GM12878 (cell line): ENCODE measurements at regions not wholly inside any gene's neighbourhood (a gene's known extent, or its start where the extent isn't known, plus 50 kb on each side); places are given as distances from the start of the nearest gene placed in this dataset.
A peak's percentile ranks its signal among the peaks of the same experiment; 100 is the strongest.

Experiments used
- BHLHE40 ChIP-seq, 2 experiments: fragments of 450-650 bp in 1 of 2; IDR thresholded peaks; 2 replicates each; pipeline ENCODE4 v1.6.1; 2011 to 2017; ENCODE audit warnings: low read depth in 2 of 2, borderline replicate concordance in 1 of 2, improper control_type of control experiment in 1 of 2, low read length in 1 of 2, mild to moderate bottlenecking in 1 of 2
- JUND ChIP-seq: IDR thresholded peaks from 2 replicates; pipeline ENCODE4 v1.6.1; 2012; ENCODE audit warnings: low read depth, mild to moderate bottlenecking, low read length, improper control_type of control experiment, moderate library complexity
- MTA3 ChIP-seq: IDR thresholded peaks from 2 replicates; pipeline ENCODE4 v1.6.1; 2012; ENCODE audit warnings: low read length, inconsistent platforms, borderline replicate concordance
- MYC ChIP-seq: IDR thresholded peaks from 2 replicates; pipeline ENCODE4 v1.6.1; 2011; ENCODE audit warnings: mild to moderate bottlenecking, low read length, moderate library complexity, inconsistent platforms; ENCODE audit not compliant: insufficient read depth, insufficient replicate concordance, insufficient read length, severe bottlenecking
- PKNOX1 ChIP-seq: fragments of 450-650 bp; IDR thresholded peaks from 2 replicates; pipeline ENCODE4 v1.6.1; 2016; ENCODE audit warnings: mild to moderate bottlenecking
- PRDM15 ChIP-seq: fragments of 450-650 bp; formaldehyde crosslinking; IDR thresholded peaks from 2 replicates; pipeline ENCODE4 v1.4.0; 2020; ENCODE audit warnings: mild to moderate bottlenecking, moderate library complexity
- YY1 ChIP-seq: IDR thresholded peaks from 2 replicates; pipeline ENCODE4 v1.6.1; 2011; ENCODE audit warnings: low read depth, mild to moderate bottlenecking, low read length
- ZBTB4 ChIP-seq: fragments of 450-650 bp; formaldehyde crosslinking; IDR thresholded peaks from 2 replicates; pipeline ENCODE4 v1.4.0; 2022; ENCODE audit warnings: mild to moderate bottlenecking, moderate library complexity
- TF ChIP-seq, protein P1 (sequence below): IDR thresholded peaks from 2 replicates; pipeline ENCODE4 v1.6.1; 2012; ENCODE audit warnings: low read depth, low read length, improper control_type of control experiment
- TF ChIP-seq, protein P2 (sequence below): fragments of 450-650 bp; IDR thresholded peaks from 2 replicates; pipeline ENCODE4 v1.6.1; 2017; ENCODE audit warnings: mild to moderate bottlenecking, low read depth, inconsistent platforms; ENCODE audit not compliant: poor library complexity, severe bottlenecking

DNA sequence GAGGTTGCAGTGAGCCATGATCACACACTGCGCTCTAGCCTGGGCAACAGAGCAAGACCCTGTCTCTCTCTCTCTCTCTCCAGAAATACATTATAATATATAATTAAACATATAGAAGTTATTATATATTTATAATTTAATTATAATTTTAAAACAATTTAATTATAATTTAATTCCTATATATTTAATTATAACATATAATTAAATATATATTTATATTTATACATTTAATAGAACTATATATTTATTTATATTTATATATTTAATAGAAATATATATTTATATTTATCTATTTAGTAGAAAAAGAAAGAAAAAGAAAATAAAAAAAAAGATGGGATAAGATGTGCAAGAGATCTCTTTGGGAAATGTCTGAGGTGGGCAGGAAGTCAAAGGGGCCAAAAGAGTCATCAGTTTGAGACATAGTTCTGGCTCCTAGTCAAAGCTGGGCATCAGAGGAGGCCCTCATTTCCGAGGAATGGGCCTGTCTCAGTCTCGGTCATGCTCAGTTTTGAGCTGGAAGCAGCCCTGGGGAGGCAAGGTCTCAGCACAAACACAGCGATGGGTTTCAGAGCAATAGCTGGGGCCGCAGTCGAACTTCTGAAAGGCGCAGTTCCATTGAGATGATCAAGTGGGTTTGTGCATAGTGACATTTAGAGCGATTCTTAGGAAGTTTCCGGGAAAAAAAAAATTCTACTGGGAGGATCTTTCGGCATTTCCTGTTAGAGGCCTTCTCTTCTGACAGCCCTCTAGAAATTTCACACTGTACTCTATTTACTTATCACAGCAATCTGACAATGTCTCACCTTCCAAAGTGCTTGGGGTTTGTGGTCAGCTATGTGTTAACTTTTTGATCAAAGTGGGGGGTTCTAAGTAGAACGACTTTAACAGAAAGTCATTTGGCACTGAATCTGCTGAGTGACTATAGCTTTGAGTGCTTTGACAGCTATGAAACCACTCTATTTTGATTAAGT is 58.7 kb upstream of the GZMB start (continued):
- no peak for TF ChIP-seq PRDM15 (CRISPR knock-in tag)
- no peak for TF ChIP-seq MYC
- no peak for TF ChIP-seq MTA3
- no peak for TF ChIP-seq JUND
- TF ChIP-seq, protein P1, sequence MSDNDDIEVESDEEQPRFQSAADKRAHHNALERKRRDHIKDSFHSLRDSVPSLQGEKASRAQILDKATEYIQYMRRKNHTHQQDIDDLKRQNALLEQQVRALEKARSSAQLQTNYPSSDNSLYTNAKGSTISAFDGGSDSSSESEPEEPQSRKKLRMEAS = no peak
- TF ChIP-seq, protein P2, sequence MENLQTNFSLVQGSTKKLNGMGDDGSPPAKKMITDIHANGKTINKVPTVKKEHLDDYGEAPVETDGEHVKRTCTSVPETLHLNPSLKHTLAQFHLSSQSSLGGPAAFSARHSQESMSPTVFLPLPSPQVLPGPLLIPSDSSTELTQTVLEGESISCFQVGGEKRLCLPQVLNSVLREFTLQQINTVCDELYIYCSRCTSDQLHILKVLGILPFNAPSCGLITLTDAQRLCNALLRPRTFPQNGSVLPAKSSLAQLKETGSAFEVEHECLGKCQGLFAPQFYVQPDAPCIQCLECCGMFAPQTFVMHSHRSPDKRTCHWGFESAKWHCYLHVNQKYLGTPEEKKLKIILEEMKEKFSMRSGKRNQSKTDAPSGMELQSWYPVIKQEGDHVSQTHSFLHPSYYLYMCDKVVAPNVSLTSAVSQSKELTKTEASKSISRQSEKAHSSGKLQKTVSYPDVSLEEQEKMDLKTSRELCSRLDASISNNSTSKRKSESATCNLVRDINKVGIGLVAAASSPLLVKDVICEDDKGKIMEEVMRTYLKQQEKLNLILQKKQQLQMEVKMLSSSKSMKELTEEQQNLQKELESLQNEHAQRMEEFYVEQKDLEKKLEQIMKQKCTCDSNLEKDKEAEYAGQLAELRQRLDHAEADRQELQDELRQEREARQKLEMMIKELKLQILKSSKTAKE = peak; percentile 57
- TF ChIP-seq YY1 = no peak
- TF ChIP-seq BHLHE40 (IDR thresholded peaks at IDR 0.05; ENCODE audit: borderline replicate concordance in 1 of 2, low read depth in 2 of 2, low read length in 1 of 2) = peak in 1 of 2 experiments; percentile 52; a peak in 1 of 4 replicates
- TF ChIP-seq PKNOX1 = peak; percentile 65; the same call in 1 of the 2 replicates
- no peak for TF ChIP-seq ZBTB4 (CRISPR knock-in tag)
